Islet precursor cell (in vitro differentiated cells): ENCODE measurements at regions not wholly inside any gene's neighbourhood (a gene's known extent, or its start where the extent isn't known, plus 50 kb on each side); places are given as distances from the start of the nearest gene placed in this dataset.

ENCODE experiments used
- DNase-seq: peaks from one replicate; pipeline ENCODE4 v3.0.0-alpha.2; 2018

DNA sequence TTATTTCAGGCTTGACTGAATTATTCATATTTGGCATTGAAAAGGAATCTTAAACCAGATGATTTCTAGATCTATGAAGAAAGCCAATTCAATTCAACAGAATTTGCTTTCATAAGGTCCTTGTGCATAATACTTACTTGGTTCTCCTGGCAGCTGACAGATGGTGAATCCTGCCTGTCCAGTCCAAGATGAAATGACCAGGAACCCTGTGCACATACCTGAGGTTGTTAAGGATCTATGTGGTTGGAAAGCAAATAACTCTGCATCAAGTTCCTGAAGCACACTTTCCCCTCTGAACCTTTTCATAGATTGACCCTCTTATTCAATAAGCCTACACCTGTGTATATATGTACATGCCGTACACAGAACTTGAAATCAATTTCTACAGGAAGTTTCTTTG is 562.7 kb downstream of the PPARGC1A start:
- DNase-seq: no peak

DNA sequence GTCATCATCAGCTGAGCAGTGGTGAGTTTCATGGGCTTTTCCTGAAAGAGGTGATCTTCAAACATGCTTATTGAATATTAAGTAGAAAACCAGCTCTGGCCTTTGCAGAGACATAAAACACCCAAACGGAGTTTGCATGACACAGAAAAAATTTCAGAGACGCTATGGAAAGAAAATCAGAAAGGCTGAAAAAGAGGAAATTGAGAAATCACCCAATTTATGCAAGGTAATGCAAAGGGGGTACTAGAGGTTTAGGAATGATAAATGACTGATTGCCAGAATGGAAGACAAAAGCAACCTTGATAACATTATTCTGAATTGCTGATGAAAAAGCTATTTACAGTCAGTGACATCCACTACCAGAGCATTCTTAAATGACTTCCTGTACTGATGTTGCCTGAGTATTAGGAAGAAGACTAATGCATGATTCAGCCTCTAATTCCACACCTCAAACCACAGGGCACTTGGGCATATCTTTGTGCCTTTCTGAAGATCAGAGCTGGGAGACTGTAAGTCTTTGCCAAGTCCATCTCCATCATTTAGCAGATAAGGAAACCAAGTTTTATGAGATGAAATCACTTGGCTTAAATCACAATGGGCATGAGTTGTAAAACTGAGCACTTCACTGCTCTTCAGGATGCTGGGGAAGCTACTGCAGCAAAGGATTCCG is 565.7 kb downstream of the PPARGC1A start:
- DNase-seq: peak; percentile 52

DNA sequence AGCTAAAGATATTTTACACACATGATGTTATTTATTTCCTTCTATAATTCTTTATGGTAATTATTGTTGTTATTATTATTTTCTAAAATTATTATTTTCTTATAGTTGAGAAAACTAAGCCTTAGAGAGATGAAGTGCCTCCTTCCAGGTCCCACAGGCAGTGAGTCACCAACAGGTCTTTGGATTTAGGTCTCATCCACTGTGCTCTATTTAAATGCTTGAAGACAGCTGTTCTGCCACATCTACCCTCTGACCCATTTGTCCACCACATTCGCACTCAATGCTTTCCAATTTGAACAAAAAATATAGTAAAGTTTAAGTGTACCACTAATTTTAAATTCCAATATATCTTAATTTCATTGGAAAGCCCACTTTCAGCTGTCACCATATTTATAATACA is 566.4 kb downstream of the PPARGC1A start:
- no peak for DNase-seq

DNA sequence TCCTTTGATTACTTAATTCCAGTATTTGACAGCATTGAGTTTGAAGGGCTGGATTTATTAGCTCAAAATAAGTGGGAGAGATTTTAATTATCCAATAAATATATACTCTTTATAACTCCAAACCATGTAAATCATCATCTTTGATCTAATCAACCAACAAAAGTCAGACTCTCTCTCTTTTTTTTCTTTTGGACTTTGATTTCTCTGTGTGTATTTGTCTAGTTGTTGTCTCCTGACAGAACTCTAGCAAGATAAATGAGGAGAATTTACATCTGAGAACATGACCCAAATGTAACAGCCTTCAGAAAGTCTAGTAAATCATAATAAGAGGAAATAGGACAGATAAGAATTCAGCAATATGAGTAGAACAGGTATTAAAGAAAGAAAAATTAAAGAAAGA is 567.1 kb downstream of the PPARGC1A start:
- DNase-seq: no peak

DNA sequence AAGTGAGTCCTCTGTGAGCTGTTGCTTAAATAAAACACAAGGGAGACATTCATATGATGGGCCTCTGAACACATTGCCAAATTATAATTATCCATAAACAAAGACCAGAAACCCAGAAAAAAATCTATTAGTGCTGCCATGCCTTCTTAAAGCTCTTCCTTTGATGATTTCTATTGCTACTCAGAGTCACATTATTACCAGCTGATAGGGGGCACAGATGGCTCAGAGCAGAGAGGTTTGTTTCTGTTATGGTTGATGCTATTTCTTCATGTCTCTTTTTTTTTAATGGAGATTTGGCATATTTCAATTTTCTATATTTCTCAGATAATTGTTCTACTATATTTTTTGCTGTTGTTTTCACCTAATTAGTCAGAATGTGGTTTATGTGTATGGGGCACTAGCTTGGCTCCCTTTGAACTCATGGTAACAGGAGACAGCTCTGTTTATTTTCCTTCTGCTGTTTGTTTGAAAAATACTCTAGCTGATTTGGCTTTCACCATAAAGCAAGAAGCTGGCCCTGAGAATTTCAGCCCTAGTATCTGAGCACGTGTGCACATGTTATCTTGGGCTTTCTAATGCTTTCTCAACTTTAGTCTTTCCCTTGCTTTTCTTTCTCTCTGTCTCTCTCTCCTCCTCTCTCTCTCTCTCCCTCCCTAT is 568.8 kb downstream of the PPARGC1A start:
- no peak for DNase-seq

DNA sequence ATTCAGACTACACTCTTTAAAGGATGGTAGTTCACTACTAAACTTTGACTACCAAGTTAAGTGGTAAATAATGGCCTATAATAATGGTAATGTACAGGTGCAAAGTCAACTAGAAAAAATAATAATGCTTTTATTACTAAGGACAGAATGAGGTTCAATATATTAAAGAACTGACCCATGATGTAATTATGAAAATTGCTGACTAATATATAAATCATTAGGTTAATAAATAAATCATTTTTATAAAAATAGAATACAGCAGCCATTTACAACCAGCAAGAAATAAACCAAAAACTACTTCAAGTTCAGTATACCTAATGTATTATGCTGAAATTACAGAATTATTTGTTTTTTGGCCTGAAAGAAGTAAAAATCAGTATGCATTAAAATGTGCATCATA is 577.2 kb downstream of the PPARGC1A start:
- DNase-seq: no peak

DNA sequence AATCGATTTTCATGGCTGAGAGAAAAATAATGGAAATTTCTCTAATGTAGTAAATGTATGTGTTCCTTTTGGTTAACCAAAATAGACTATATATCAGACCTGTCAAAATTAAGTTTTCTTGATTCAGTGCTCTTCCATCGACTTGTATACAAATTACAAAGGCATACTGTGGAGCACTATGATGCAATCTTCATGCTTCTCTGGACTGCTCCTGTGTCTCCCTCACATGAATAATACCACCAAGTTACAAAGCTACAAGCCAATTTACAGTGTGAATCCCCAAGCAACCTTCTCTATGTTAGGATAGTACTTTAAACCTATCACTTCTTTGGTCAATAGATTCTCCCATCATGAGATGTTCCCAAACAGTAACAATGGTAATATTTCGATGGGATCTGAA is 577.9 kb downstream of the PPARGC1A start:
- DNase-seq: no peak

DNA sequence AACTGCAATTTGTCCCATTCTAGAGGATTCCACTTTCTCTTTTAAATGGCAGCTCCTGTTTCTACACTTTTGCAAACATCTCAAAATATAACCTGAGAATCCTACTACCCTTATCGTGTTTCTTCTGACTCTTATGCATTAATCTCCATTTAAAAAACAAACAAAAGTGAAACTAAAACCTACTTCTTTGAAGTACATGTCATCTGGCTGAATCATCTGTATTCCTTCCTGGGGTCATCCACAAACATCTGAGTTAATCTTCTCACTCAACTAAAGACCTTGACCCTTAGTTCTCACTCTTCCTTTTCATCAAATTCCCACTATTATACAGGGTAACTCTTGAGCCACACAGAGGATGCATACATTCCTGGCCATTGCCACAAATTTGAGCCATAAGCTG is 584.8 kb downstream of the PPARGC1A start:
- DNase-seq: no peak

DNA sequence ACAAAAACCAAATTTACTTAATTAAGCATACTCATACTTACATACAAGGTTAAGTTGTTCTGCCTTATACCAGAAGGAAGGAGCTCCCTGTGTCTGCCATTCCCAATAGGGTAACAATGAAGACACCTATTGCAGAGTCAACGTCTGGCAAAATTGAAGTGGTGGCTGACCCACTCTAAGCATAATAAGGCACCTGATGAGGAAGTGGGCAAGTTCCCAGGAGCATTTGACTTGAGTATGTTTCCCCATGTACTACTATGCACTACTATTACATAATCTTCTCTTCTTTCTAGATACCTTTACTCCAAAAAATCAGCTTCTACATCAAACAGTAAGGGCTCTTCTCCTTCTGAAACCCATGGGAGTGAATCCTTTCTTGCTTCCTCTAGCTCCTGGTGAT is 591.5 kb downstream of the PPARGC1A start:
- no peak for DNase-seq

DNA sequence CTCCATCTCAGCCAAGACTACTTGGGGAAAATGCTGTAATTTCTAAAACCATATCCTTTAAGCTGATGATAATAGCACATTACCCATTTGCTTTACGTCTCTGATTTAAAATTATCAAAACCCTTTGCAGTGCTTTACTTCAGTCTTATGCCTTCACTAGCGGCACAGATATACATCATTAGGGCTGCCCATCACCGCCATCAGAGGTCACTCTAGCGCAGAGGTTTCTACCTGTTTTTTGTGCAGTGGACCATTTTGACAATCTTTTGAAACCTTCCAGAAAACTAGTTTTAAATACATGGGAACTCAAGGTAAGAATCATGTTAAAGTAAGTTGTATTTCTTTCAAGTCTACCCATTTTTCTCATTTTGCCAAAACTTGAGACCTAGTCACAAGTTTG is 592.5 kb downstream of the PPARGC1A start:
- DNase-seq: no peak

DNA sequence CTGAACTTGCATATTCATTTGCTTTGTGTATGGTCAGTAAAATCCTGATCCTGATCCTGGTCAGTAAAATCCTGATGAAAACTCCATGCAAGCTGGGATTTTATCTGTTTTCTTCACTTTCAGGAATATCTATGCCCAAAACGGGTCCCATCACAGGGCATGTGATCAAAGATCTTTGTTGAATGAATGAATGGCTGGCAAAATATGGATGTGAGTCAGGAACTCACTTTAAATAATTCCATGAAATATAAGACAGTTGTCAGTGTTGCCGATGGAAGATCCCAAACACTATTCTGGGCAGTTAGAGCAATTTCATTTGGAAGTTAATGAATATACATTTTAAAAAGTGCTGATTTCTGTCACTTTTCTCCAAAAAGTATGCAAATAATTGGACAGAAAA is 598.4 kb downstream of the GBA3 start:
- DNase-seq: no peak

DNA sequence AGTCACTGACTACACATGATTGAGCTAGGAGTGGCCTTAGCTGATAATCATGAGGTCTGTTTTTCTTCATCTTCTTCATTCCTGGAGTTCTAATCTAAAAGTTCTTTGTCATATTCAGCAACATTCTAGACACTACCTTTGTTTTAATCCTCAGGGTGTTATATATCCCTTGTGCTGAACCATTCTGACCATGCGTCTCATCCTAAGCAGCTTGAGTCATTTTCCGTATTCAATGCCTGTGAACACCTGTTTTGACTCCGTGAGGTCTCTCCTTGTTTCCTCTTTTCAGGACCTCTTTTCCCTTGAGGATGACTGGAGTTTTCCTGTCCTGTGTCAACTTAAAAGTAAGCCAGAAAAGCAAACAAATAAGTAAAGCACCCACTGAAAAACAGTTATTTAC is 597.9 kb downstream of the GBA3 start:
- DNase-seq: no peak

DNA sequence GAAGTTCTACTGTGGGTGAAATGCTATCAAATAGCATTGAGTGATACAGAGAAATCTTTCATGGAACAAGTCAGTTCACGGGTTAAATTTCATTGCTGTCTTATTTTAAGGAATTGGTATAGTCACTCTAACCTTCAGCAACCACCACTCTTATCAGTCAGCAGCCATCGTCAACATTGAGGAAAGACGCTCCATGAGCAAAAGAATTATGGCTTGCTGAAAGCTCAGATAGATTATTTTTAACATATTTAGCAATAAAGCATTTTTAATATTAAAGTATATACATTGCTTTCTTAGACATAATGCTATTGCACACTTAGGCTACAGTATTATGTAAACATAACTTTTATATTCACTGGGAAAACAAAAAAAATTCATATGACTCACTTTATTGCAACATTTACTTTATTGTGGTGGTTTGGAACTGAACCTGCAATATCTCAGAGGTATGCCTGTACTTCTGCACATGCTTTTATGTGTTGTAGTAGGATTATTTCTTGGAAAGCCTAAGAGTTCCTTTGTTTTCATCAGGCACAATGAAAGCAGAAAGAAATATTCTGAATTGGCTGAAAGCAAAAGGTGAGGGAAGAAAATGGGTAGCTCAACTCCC is 586.7 kb downstream of the GBA3 start:
- no peak for DNase-seq

DNA sequence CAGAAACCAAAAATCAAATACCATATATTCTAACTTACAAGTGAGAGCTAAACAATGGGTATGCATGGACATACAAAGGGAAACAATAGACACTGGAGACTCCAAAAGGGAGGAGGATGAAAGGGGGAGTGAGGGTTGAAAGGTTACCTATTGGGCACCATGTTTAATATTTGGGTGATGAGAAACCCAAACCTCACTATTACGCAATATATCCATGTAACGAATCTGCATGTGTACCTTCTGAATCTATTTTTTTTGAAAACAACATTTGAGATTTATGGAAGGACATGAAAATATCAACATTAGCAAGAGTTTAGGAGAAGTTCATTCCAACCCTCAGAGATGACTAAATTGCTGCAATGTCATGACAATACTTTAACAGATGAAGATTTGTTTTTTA is 586.1 kb downstream of the GBA3 start:
- DNase-seq: no peak

DNA sequence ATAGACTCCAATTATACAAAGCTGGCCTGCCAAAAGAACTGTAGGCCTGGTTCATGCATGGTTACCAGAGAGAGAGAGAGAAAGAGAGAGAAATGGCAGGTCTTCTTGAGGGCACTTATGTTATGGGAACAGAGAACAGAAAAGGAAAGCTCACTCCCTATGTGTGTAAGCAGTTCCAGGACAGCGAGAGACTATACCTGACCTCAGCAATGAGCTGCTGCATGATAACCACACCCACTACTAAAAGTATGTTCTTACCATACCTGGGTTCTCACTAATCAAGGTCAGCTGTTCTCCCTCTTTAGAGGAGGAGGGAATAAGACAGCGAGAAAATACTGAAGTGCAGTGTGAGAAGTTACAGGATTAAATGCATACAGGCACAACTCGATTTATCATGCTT is 583.3 kb downstream of the GBA3 start:
- DNase-seq: no peak

DNA sequence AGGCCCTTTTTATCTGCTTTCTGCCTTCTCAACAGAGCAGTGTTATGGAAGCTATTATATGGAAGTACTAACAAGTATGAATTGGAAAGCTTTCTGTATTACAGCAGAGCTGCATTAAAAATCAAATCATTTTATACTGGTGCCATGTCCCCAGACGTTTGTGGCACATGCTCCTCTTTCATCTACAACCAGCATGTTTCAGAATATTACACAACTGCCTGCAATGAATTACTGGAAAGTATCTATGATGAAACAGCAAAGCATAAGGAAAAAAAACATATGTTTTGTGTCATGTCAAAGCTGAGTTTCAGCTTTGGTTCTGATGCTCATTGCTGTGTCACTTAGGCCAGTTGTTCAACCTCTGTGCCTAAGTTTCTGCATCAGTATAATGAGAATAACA is 576.8 kb downstream of the GBA3 start:
- no peak for DNase-seq

DNA sequence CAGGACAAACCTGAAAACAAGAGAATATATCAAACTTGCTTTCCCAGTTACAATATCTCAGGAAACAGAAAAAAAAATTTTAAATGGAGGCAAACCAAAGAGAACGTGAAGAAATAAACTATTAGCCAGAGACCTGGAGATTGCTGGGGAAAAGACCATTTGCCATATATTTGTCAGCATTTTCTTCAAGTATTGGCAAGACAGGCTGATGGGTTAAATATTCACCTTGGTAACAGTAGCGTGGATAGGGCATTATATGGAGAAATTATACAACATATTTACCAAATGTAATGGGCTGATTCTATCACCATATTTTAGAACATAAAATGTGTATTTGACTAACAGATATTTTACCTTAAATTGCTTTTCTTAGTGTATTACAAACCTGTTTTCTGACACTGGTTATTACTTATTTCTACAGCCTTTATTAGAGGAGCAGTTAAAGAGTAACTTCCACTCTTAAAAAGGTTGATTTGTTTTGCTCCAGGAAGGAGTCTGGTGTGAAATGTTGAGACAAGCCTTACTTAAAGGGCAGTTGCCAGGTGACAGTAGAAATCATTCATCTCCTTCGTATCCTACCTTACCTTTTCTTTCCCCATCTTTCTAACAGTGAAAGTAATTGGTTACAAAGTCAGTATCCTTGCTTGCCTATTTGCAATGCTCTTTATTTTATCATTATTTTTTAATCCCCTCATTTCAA is 575.5 kb downstream of the GBA3 start:
- no peak for DNase-seq

DNA sequence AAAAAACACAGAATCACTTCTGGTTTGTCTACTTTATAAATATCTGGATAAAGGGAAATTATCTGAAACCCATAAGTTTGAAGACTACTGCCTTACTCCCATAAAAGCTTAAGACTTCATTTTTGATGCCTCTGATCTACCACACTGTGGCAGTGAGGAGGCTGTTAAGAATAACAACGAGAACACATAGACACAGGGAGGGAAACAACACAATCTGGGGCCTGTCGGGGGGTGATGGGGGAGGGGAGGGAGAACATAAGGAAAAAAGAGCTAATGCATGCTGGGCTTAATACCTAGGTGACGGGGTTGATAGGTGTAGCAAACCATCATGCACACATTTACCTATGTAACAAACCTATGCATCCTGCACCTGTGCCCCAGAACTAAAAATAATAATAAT is 573.7 kb downstream of the GBA3 start:
- no peak for DNase-seq

DNA sequence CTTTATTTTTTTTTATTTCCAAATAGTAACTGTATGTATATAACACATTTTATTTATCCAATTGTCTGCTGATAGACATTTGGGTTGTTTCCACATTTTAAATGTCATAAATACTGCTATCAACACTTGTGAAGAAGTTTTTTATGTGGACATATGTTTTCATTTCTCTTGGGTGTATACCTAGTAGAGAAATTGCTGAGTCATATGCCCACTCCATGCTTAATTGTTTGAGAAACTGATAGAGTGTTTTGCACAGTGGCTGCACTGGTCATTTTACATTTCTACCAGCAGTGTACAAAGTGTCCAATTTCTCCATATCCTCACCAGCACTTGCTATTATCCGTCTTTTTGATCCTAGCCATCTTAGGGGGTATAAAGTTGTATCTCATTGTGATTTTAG is 567.8 kb downstream of the GBA3 start:
- DNase-seq: no peak

DNA sequence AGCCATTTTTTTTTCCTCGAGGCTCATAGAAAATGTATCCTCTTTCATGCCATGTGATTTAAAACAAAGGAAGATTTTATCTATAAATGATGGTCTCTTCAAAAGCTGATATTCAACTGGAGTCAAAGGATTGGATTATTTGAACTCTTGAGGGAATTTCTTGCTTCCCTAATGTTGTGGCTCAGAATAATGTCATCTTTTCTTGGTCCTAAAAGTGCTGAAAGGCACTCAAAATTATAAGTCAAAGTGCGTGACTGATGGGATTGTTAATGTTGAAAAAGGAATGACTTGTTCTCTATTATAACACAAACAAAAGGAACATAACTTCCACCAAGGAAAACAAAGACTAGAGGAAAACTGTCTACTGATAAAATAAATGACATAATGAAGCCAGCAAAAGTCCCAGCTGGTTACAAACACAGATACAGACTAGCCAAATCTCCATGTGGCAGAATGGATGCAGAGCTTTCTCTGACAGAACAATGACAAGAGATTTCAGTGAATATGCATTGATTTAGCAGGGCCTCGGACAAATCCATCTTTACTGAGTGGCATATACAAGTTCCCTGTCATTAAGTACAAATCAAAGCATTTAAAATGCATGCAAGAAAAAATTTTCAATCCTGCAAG is 552.6 kb downstream of the GBA3 start:
- no peak for DNase-seq

DNA sequence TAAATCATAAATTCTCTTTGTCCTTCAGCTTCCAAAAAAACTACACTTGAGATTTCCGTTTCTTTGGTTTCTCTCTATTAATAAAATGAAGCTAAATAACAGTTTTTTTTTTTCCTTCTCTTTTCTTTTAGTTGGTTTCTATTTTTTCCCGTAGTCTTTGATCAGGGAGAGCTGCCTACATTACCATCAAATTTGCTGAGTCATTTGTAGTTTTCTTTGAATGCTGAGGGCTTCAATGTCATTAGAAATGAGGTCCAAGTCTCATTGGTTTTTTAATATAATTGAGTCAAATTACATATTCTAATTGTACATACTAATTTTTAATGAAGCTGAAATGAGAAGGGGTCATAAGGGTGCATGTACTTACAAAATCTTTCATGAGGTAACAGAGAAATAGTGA is 550.2 kb downstream of the GBA3 start:
- DNase-seq: no peak

DNA sequence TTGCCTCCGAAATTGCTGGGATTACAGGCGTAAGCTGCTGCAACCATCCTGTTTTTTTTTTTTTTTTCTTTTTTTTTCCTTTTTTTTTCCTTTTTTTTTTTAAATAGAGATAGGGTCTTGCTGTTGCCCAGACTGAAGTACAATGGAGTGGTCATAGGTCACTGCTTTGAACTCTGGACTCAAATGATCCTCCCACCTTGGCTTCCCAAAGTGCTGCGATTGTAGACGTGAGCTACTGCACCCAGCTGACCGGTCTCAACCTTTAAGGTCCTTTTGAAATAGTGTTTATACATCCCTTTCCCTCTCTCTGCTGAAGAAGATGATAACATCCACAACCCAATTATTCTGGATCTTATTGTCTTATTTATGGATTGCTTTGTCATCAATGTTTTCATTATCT is 548.7 kb downstream of the GBA3 start:
- DNase-seq: no peak

DNA sequence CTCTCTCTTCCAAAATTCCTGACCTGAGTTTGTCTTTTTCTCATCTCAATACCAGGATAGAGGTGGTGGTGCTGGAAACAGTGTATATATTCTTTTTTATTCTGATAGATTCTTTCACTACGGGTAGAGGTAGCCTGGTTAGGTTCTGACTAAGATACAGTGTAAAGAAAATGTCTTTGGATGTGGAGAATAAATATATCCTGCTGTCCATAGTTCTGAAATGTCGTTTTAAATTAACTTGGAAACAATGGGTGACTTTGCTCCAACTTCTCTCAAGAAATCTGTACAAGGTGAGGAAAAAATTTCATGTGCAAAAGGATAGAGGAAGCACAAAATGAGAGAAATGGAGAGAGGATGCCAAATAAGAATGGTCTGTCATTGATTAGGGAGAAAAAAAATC is 546.1 kb downstream of the GBA3 start:
- DNase-seq: no peak

DNA sequence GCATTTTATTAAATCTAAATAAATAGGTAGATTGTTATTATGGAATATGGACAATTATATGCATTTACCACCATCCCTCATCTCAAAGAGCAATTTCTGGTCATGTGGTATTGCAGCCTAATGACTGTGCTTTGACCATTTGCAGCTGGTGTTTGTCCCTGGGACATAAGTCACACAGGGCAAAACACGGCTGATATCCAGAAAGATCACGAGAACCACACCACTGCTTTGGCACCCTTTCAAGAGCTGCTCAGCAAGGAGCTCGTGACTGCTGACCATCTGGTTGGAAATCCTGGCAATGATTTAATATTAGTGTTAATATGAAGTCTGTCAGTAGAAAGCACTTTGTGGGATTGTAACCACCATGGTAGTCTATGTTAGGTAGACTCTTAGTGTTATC is 545.0 kb downstream of the GBA3 start:
- DNase-seq: no peak
